LNCaP clone FGC (cell line): ENCODE measurements at regions not wholly inside any gene's neighbourhood (a gene's known extent, or its start where the extent isn't known, plus 50 kb on each side); places are given as distances from the start of the nearest gene placed in this dataset.

Experiments used
- DNase-seq: peaks from one replicate; pipeline ENCODE4 v3.0.0-alpha.2; 2011; ENCODE audit warnings: low read depth
- H3K4me3 ChIP-seq: 2 replicates; pipeline ENCODE4 v1.5.1; 2011; ENCODE audit warnings: mild to moderate bottlenecking, low read depth, low read length, control low read depth
- TF ChIP-seq, protein P1 (sequence below): IDR thresholded peaks from 2 replicates; pipeline ENCODE4 v1.5.1; 2012; ENCODE audit warnings: mild to moderate bottlenecking; ENCODE audit not compliant: control insufficient read depth, insufficient read depth; ENCODE audit errors: extremely low read depth

DNA sequence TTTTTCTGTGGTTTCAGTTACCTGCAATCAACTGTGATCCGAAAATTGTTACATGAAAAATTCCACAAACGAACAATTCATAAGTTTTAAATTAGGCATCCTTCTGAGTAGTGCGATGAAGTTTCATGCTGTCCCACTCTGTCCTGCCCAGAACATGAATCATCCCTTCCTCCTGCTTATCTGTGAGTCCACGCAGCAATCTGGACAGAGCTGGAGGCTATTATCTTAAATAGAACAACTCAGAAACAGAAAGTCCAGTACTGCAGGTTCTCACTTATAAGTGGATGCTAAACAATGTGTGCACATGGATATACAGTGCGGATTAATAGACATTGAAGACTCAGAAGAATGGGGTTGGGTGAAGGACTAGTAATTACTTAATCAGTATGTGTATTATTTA lies 583.7 kb upstream of the SPRY2 start:
- no peak for DNase-seq
- TF ChIP-seq, protein P1, sequence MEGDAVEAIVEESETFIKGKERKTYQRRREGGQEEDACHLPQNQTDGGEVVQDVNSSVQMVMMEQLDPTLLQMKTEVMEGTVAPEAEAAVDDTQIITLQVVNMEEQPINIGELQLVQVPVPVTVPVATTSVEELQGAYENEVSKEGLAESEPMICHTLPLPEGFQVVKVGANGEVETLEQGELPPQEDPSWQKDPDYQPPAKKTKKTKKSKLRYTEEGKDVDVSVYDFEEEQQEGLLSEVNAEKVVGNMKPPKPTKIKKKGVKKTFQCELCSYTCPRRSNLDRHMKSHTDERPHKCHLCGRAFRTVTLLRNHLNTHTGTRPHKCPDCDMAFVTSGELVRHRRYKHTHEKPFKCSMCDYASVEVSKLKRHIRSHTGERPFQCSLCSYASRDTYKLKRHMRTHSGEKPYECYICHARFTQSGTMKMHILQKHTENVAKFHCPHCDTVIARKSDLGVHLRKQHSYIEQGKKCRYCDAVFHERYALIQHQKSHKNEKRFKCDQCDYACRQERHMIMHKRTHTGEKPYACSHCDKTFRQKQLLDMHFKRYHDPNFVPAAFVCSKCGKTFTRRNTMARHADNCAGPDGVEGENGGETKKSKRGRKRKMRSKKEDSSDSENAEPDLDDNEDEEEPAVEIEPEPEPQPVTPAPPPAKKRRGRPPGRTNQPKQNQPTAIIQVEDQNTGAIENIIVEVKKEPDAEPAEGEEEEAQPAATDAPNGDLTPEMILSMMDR: no peak

DNA sequence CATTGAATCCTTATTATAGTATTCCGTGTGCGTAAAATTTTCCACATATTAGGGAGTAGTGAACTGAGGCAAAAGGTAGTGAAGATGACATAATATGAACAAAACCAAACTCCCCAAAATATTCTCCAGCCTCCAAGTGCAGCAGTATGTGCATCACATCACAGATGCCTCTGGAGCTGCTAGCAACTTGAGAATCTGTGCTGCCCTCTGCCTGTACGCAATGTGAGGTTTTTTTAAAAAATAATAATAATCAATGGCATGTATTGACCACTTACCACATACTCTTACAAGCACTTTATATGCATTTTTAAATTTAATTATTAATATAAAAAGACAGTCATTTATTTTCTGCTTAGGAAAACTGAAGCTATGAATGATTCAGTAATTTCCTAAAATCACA lies 583.0 kb upstream of the SPRY2 start:
- H3K4me3 ChIP-seq: no peak overlapping the region
- DNase-seq: no peak
- TF ChIP-seq, protein P1: peak; percentile 29; the same call in 1 of the 2 replicates

More for the DNA sequence above, 583.7 kb upstream of the SPRY2 start:
- no peak overlapping the region for H3K4me3 ChIP-seq

DNA sequence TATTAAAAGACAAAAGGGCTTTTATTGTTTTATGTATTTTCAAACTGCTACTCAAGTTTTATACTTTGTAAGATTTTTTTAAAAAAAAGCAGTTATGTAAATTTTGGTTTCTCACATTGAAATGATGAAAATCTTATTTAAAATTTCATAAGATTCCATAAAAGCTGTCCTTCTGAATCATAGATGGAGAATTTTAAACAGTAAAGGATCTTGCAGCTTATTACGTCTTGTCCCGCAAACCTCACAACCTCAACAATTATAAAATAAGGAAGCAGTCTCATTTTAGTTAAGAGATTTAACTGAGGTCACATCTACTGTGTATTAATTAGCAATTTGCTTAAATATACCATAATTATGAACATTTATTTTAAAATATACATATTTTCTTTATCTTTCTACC lies 581.0 kb upstream of the SPRY2 start:
- TF ChIP-seq, protein P1: no peak

DNA sequence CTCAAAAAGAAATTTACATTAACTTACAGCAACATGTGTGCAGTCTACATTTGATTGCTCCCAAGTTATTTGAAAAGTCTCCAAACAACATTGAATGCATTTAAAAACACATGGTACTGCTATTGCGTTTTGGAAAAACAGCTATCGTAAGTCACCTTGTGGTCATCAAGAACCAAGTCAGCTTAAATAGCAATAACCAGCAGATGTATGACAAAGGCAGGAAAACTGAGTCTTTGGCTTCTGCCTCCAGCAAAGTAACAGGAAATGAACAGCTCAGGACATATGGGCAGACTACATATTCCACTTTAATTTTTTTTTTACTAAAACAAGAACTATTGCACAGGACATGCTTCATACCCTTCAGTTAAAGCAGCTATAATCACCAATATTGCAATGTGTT lies 580.6 kb upstream of the SPRY2 start:
- TF ChIP-seq, protein P1: no peak
- H3K4me3 ChIP-seq: no peak overlapping the region
- DNase-seq: no peak

More for the DNA sequence above, 581.0 kb upstream of the SPRY2 start:
- H3K4me3 ChIP-seq: no peak overlapping the region
- DNase-seq: no peak

DNA sequence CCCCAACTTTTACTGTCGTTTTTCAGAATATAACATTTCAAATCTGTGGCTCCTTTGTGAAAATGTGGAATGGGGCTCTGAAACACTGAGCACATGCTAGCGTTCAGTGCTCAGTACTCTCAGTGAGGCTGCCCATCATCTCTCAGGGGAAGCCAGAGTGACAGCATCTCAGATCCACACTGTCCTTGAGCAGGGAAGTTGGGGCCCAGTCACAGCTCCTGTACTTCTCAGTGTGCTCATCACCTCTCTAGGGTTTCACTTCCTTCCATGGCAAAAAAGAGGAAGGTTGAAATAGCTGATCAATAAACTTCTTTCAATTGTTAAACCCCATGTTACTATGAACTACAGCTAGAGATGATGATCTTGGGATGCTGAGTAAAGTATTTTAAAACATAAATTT lies 565.9 kb upstream of the SPRY2 start:
- H3K4me3 ChIP-seq: no peak overlapping the region
- DNase-seq: no peak
- TF ChIP-seq, protein P1: no peak

DNA sequence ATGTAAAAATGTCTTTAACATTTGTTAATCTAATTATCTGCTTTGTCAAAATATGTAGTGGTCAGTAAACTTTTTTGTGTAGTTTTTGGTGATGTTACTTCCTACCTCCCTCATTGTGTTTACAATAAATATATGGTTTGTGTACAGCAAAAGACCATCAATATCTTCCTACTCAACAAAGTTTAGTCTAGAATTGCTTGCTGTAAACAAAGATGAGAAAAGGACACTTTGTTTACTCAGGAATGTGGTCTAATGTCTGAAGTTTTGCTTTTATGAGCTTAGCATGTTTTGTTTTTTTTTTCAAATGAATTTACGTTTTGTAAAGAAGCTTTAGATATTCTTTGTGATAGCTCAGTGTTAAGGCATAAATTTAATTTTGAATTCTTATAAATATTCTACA lies 563.5 kb upstream of the SPRY2 start:
- DNase-seq: no peak
- no peak overlapping the region for H3K4me3 ChIP-seq
- TF ChIP-seq, protein P1: no peak

DNA sequence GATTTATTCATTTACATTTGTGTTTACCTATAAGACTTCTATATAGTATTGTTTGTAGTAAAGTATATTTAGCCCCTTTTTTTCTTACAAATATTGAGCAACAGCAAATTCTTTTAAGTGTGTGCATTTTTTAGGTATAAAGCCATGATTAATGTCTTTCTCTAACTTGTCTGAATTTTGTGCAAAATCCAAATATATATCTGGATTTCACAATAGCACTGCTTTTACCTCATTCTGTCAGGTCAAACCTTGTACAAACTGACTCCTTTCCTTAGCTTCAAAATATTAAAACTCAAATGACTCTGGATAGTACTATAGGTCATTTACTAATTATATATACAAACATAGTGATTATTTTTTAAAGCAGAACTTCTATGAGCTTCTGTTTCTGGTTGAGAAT lies 563.0 kb upstream of the SPRY2 start:
- TF ChIP-seq, protein P1: no peak
- H3K4me3 ChIP-seq: no peak overlapping the region
- no peak for DNase-seq
